H9 (cell line): ENCODE measurements at regions not wholly inside any gene's neighbourhood (a gene's known extent, or its start where the extent isn't known, plus 50 kb on each side); places are given as distances from the start of the nearest gene placed in this dataset.
A peak's percentile ranks its signal among the peaks of the same experiment; 100 is the strongest.

Source experiments
- DNase-seq: peaks from one replicate; pipeline ENCODE4 v3.0.0-alpha.2; 2017
- H2AFZ ChIP-seq: one replicate; pipeline ENCODE4 v1.6.1; 2013; ENCODE audit warnings: mild to moderate bottlenecking, low read length, control low read depth, moderate library complexity
- H2AK5ac ChIP-seq: 2 replicates; pipeline ENCODE4 v1.6.1; 2013; ENCODE audit warnings: low read length, control low read depth, mixed read lengths; ENCODE audit not compliant: insufficient read length
- H2BK120ac ChIP-seq: one replicate; pipeline ENCODE4 v1.6.1; 2013; ENCODE audit warnings: low read depth, mild to moderate bottlenecking, low read length, control low read depth, inconsistent platforms; ENCODE audit not compliant: poor library complexity, severe bottlenecking
- H2BK12ac ChIP-seq: 2 replicates; pipeline ENCODE4 v1.6.1; 2013; ENCODE audit warnings: low read length, control low read depth, mixed read lengths, low read depth; ENCODE audit not compliant: insufficient read length
- H2BK15ac ChIP-seq: 2 replicates; pipeline ENCODE4 v1.6.1; 2013; ENCODE audit warnings: low read depth, low read length, control low read depth
- H2BK20ac ChIP-seq: one replicate; pipeline ENCODE4 v1.6.1; 2013; ENCODE audit warnings: low read depth, mild to moderate bottlenecking, low read length, control low read depth, inconsistent platforms; ENCODE audit not compliant: poor library complexity, severe bottlenecking
- H2BK5ac ChIP-seq: 2 replicates; pipeline ENCODE4 v1.6.1; 2013; ENCODE audit warnings: low read length, control low read depth, mixed read lengths; ENCODE audit not compliant: insufficient read length
- H3K14ac ChIP-seq: 2 replicates; pipeline ENCODE4 v1.6.1; 2013; ENCODE audit warnings: low read length, control low read depth; ENCODE audit not compliant: insufficient read depth
- H3K18ac ChIP-seq: 2 replicates; pipeline ENCODE4 v1.6.1; 2013; ENCODE audit warnings: low read depth, mild to moderate bottlenecking, mixed read lengths, low read length, control low read depth; ENCODE audit not compliant: insufficient read length
- H3K23ac ChIP-seq: 2 replicates; pipeline ENCODE4 v1.6.1; 2013; ENCODE audit warnings: low read length, control low read depth, mixed read lengths, low read depth; ENCODE audit not compliant: insufficient read length
- H3K23me2 ChIP-seq: 2 replicates; pipeline ENCODE4 v1.6.1; 2013; ENCODE audit warnings: low read depth, mild to moderate bottlenecking, mixed read lengths, low read length, control low read depth; ENCODE audit not compliant: insufficient read length, poor library complexity, severe bottlenecking
- H3K27ac ChIP-seq: 2 replicates; pipeline ENCODE4 v1.5.1; 2013; ENCODE audit warnings: low read length, control low read depth, mixed read lengths, low read depth; ENCODE audit not compliant: insufficient read length
- H3K27me3 ChIP-seq: 2 replicates; pipeline ENCODE4 v1.6.1; 2013; ENCODE audit warnings: low read length, control low read depth, inconsistent platforms; ENCODE audit not compliant: insufficient read depth
- H3K4ac ChIP-seq: 2 replicates; pipeline ENCODE4 v1.6.1; 2013; ENCODE audit warnings: low read depth, mild to moderate bottlenecking, control low read depth, inconsistent platforms, low read length, moderate library complexity
- H3K4me1 ChIP-seq: 2 replicates; pipeline ENCODE4 v1.6.1; 2013; ENCODE audit warnings: low read length, control low read depth, inconsistent platforms; ENCODE audit not compliant: insufficient read depth
- H3K4me2 ChIP-seq: 2 replicates; pipeline ENCODE4 v1.6.1; 2013; ENCODE audit warnings: low read length, control low read depth, mixed read lengths; ENCODE audit not compliant: insufficient read length, insufficient read depth
- H3K56ac ChIP-seq: 2 replicates; pipeline ENCODE4 v1.6.1; 2013; ENCODE audit warnings: low read depth, mild to moderate bottlenecking, mixed read lengths, low read length, control low read depth; ENCODE audit not compliant: insufficient read length
- H3K79me1 ChIP-seq: 2 replicates; pipeline ENCODE4 v1.6.1; 2013; ENCODE audit warnings: low read depth, mild to moderate bottlenecking, moderate library complexity, low read length, control low read depth, inconsistent platforms; ENCODE audit not compliant: insufficient read depth, poor library complexity, severe bottlenecking
- H3K79me2 ChIP-seq: 2 replicates; pipeline ENCODE4 v1.6.1; 2013; ENCODE audit warnings: low read length, control low read depth, inconsistent platforms; ENCODE audit not compliant: insufficient read depth
- H3K9ac ChIP-seq: 2 replicates; pipeline ENCODE4 v1.6.1; 2013; ENCODE audit warnings: low read length, control low read depth, mixed read lengths; ENCODE audit not compliant: insufficient read length; ENCODE audit errors: extremely low read depth
- H3K9me3 ChIP-seq: one replicate; pipeline ENCODE4 v1.6.1; 2013; ENCODE audit warnings: low read depth, low read length, inconsistent platforms; ENCODE audit not compliant: control insufficient read depth
- H3T11ph ChIP-seq: one replicate; pipeline ENCODE4 v1.6.1; 2013; ENCODE audit warnings: mild to moderate bottlenecking, low read length, control low read depth, inconsistent platforms
- H4K20me1 ChIP-seq: one replicate; pipeline ENCODE4 v1.6.1; 2013; ENCODE audit not compliant: control insufficient read depth, insufficient read length, insufficient read depth
- H4K5ac ChIP-seq: 2 replicates; pipeline ENCODE4 v1.6.1; 2013; ENCODE audit warnings: low read depth, mild to moderate bottlenecking, mixed read lengths, low read length, control low read depth; ENCODE audit not compliant: insufficient read length
- H4K8ac ChIP-seq: replicated peaks from 2 replicates; pipeline ENCODE4 v1.6.1; 2013; ENCODE audit warnings: low read length, control low read depth, mixed read lengths, low read depth; ENCODE audit not compliant: insufficient read length
- H4K91ac ChIP-seq: 2 replicates; pipeline ENCODE4 v1.6.1; 2013; ENCODE audit warnings: low read depth, mild to moderate bottlenecking, moderate library complexity, mixed read lengths, low read length, control low read depth; ENCODE audit not compliant: insufficient read length
- H3K27ac Mint-ChIP-seq, 3 experiments: 2 replicates in 2 of 3; 3 replicates in 1 of 3; pipeline ENCODE4 v1.8.0; 2020 to 2021; ENCODE audit warnings: mixed read lengths in 3 of 3, mild to moderate bottlenecking in 1 of 3, moderate library complexity in 1 of 3
- H3K27me3 Mint-ChIP-seq: 2 replicates; pipeline ENCODE4 v1.8.0; 2021; ENCODE audit warnings: low read depth, mild to moderate bottlenecking, moderate library complexity, mixed read lengths
- H3K36me3 Mint-ChIP-seq, 3 experiments: 2 replicates in 2 of 3; 3 replicates in 1 of 3; pipeline ENCODE4 v1.8.0; 2020 to 2021; ENCODE audit warnings: low read depth in 3 of 3, mixed read lengths in 3 of 3; ENCODE audit not compliant: insufficient read depth in 1 of 3
- H3K4me1 Mint-ChIP-seq, 2 experiments: 2 replicates each; pipeline ENCODE4 v1.8.0; 2020; ENCODE audit warnings: mixed read lengths in 2 of 2
- H3K4me3 Mint-ChIP-seq, 2 experiments: 2 replicates in 1 of 2; 3 replicates in 1 of 2; pipeline ENCODE4 v1.8.0; 2020 to 2021; ENCODE audit warnings: mild to moderate bottlenecking in 2 of 2, mixed read lengths in 2 of 2, moderate library complexity in 1 of 2
- H3K9me3 Mint-ChIP-seq, 2 experiments: 2 replicates in 1 of 2; 3 replicates in 1 of 2; pipeline ENCODE4 v1.8.0; 2020; ENCODE audit warnings: mild to moderate bottlenecking in 2 of 2, mixed read lengths in 2 of 2, moderate library complexity in 1 of 2
- WGBS: extraction: QIAGEN DNeasy Blood & Tissue Kit; methylation state at CpG from one replicate; pipeline ENCODE4 v1.1.7; 2013; ENCODE audit warnings: missing lambda C conversion rate, low lambda C conversion rate, mixed read lengths; ENCODE audit not compliant: insufficient read length; ENCODE audit errors: extremely low coverage; 5-methylcytosine and 5-hydroxymethylcytosine counted together
- TF ChIP-seq, protein P1 (sequence below): fragments of 200-600 bp; sonication (generic); conservative IDR thresholded peaks from 3 replicates; pipeline ENCODE4 v1.8.0; 2021; ENCODE audit warnings: antibody characterized with exemption, mild to moderate bottlenecking

DNA sequence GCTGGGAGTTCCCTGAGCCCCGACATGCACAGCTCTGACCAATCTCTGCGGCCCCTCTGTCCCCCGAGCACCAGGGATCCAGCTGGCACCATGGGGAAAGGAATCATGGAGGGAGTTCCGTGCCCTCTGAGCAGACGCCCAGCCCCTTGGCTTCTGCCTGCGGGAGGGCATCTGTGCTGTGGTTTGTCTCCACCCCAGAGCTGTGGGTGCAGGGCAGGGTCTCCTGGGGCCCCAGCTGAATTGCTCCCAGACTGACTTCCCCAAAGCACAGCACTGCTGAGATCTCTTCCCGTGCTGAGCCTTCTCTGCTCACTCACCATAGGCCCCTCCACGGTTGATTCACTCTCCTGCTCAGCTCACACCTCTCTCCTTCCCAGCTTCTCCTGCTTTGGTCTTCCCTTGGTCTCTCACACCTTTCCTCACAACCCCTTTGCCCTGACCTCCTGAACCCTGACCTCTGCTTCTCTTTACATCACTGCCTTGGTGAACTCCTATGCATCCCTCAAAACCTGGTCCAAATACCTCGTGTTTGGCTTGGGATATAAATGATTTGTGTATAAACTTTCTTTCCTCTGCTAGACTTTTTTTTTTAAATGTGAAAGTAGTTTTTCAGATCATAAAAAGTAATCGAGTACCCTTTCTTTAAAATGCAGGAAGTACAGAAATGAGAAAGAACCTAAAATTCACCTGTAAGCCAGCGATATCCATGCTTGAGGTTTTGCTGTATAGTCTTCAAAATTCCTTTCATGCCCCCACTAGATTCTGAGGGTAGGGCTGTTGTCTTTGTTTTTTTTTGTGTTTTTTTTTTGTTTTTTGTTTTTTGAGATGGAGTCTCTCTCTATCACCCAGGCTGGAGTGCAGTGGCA lies 265.3 kb downstream of the SEC14L1 start:
- Histone ChIP-seq H2BK12ac (no peak overlapping the region), H3K23ac (no peak overlapping the region), H3K9me3 (no peaks in the 10 kb centered on the region), H3K4me2 (no peak overlapping the region), H4K20me1 (no peaks in the 10 kb centered on the region), H4K91ac (no peak overlapping the region), H3K14ac (no peak overlapping the region), H3K23me2 (no peaks in the 10 kb centered on the region), H2AFZ (no peak overlapping the region), H3K4me1 (peaks cover 7% of the 10 kb centered on the region; the same call in 1 of the 2 replicates), H2BK15ac (no peak overlapping the region), H3K56ac (no peak overlapping the region), H3K9ac (no peak overlapping the region), H3T11ph (no peak overlapping the region), H3K27ac (no peak overlapping the region), H2AK5ac (no peak overlapping the region), H2BK20ac (no peak overlapping the region), H2BK5ac (no peak overlapping the region), H3K79me1 (no peaks in the 10 kb centered on the region), H4K8ac (no peak overlapping the region), H3K27me3 (no peaks in the 10 kb centered on the region), H3K79me2 (peaks cover 2% of the 10 kb centered on the region; the same call in 1 of the 2 replicates), H3K4ac (no peak overlapping the region), H4K5ac (no peak overlapping the region), H2BK120ac (no peak overlapping the region), H3K18ac (no peak overlapping the region)
- peaks cover 14 to 27% of the 10 kb centered on the region in 2 experiments for H3K4me1 Mint-ChIP-seq
- TF ChIP-seq, protein P1, sequence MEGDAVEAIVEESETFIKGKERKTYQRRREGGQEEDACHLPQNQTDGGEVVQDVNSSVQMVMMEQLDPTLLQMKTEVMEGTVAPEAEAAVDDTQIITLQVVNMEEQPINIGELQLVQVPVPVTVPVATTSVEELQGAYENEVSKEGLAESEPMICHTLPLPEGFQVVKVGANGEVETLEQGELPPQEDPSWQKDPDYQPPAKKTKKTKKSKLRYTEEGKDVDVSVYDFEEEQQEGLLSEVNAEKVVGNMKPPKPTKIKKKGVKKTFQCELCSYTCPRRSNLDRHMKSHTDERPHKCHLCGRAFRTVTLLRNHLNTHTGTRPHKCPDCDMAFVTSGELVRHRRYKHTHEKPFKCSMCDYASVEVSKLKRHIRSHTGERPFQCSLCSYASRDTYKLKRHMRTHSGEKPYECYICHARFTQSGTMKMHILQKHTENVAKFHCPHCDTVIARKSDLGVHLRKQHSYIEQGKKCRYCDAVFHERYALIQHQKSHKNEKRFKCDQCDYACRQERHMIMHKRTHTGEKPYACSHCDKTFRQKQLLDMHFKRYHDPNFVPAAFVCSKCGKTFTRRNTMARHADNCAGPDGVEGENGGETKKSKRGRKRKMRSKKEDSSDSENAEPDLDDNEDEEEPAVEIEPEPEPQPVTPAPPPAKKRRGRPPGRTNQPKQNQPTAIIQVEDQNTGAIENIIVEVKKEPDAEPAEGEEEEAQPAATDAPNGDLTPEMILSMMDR: no peak
- H3K9me3 Mint-ChIP-seq: no peaks in the 10 kb centered on the region
- WGBS: no CpG with 5 or more reads among the region's 11 CpGs
- no peak for DNase-seq
- peaks cover 9 to 28% (median 27%) of the 10 kb centered on the region in 3 experiments; a peak in 6 of 7 replicates for H3K36me3 Mint-ChIP-seq
- H3K4me3 Mint-ChIP-seq: no peak overlapping the region
- peak overlapping the region; percentile 37 to 66 (median 57); a peak in 5 of 7 replicates for H3K27ac Mint-ChIP-seq
- no peaks in the 10 kb centered on the region for H3K27me3 Mint-ChIP-seq
